ENCODE measurements at regions not wholly inside any gene's neighbourhood (a gene's known extent, or its start where the extent isn't known, plus 50 kb on each side); places are given as distances from the start of the nearest gene placed in this dataset.

GRCh38 chr15:91385311-91385710 is 285.3 kb downstream of the SV2B start:
- BruUV-seq (replicated peaks) = no TSS peak
- ChIA-PET SMC1A (ENCODE audit: uncharacterized antibody, unreplicated experiment) (interaction anchor here (1.2 kb wide), 1 partner anchor 11 kb away, joined by 5 read pairs; no protein-coding TSS in a partner anchor), POLR2A (no interaction called here), RAD21 (ENCODE audit: unreplicated experiment) (interaction anchor here (1.0 kb wide), 1 partner anchor 8 kb away, joined by 3 read pairs; no protein-coding TSS in a partner anchor), CTCF (interaction anchor here (1.6 kb wide), 1 partner anchor 83 kb away, joined by 4 read pairs; no protein-coding TSS in a partner anchor)
- H3K9ac ChIP-seq (ENCODE audit: control insufficient read depth, insufficient read depth, low read length) = no peak overlapping the region
- DNase-seq (ENCODE audit: low read depth, low spot score) (no peak), ATAC-seq (no peak), FAIRE-seq (no peak)
- H3K27ac ChIP-seq (ENCODE audit: control insufficient read depth, insufficient read depth) = no peak overlapping the region
- no peak overlapping the region for H2AFZ ChIP-seq (ENCODE audit: control insufficient read depth, low read depth, low read length)
- in situ Hi-C loops (cut with MboI) = no loop called here
- H3K4me3 ChIP-seq = no peak overlapping the region
- WGBS (ENCODE audit: insufficient coverage, insufficient replicate concordance, low lambda C conversion rate, missing lambda C conversion rate) = 5% methylated on average over 1 of the region's 1 CpG
- TF ChIP-seq NFXL1 (IDR thresholded peaks at IDR 0.05; ENCODE audit: borderline replicate concordance) = no peak
- no peak for TF ChIP-seq POLR2AphosphoS2 (IDR thresholded peaks at IDR 0.05; ENCODE audit: low read depth, low read length)
- peak; percentile 25 for TF ChIP-seq BCL3 (IDR thresholded peaks at IDR 0.05; ENCODE audit: borderline replicate concordance, insufficient read depth, low read depth, low read length, poor library complexity, severe bottlenecking)
- TF ChIP-seq MTA2 (IDR thresholded peaks at IDR 0.05; ENCODE audit: low read depth) = no peak
- no peak for TF ChIP-seq CBX3 (IDR thresholded peaks at IDR 0.05; ENCODE audit: borderline replicate concordance, low read depth)
- TF ChIP-seq ATF2 (IDR thresholded peaks at IDR 0.05; ENCODE audit: low read length) = no peak
- no peak for TF ChIP-seq PKNOX1 (IDR thresholded peaks at IDR 0.05)
- TF ChIP-seq POLR2AphosphoS5 (IDR thresholded peaks at IDR 0.05; ENCODE audit: low read length) = no peak
- TF ChIP-seq EED (IDR thresholded peaks at IDR 0.05; ENCODE audit: low read depth) = no peak
- H3K36me3 ChIP-seq (ENCODE audit: control insufficient read depth in 2 of 2, insufficient read depth in 2 of 2, low read length in 1 of 2) = no peaks in the 10 kb centered on the region
- no peaks in the 10 kb centered on the region for H4K20me1 ChIP-seq (ENCODE audit: control insufficient read depth, insufficient read depth)
- intact Hi-C loops (cut with micrococcal nuclease; ENCODE audit: unreplicated experiment) = no loop called here
- H3K27me3 ChIP-seq (replicated peaks in 1 of 2; ENCODE audit: control insufficient read depth in 2 of 2, insufficient read depth in 2 of 2, low read length in 1 of 2) = no peaks in the 10 kb centered on the region
- H3K4me1 ChIP-seq (ENCODE audit: control insufficient read depth, insufficient read depth, low read length) = no peaks in the 10 kb centered on the region
- no peaks in the 10 kb centered on the region for H3K79me2 ChIP-seq (ENCODE audit: control insufficient read depth, insufficient read depth, low read length)
- H3K9me3 ChIP-seq (replicated peaks; ENCODE audit: control insufficient read depth, insufficient read depth, low read length) = no peaks in the 10 kb centered on the region
- no peak overlapping the region for H3K4me2 ChIP-seq (ENCODE audit: control insufficient read depth, insufficient read depth)
